IPS-18c (cell line): ENCODE measurements at regions not wholly inside any gene's neighbourhood (a gene's known extent, or its start where the extent isn't known, plus 50 kb on each side); places are given as distances from the start of the nearest gene placed in this dataset.
"Not testable (repeated sequence)": the region's sequence is repeated elsewhere in the genome, so short reads cannot be mapped to it uniquely, and the experiment has no call there.

Source experiments
- H3K4me3 ChIP-seq: 2 replicates; pipeline ENCODE4 v1.7.0; 2013; ENCODE audit warnings: low read depth, mild to moderate bottlenecking, low read length, moderate library complexity; ENCODE audit not compliant: insufficient read depth
- H3K9me3 ChIP-seq: one replicate; pipeline ENCODE4 v1.6.1; 2013; ENCODE audit warnings: mild to moderate bottlenecking, low read length, moderate library complexity; ENCODE audit not compliant: control insufficient read depth, insufficient read depth

DNA sequence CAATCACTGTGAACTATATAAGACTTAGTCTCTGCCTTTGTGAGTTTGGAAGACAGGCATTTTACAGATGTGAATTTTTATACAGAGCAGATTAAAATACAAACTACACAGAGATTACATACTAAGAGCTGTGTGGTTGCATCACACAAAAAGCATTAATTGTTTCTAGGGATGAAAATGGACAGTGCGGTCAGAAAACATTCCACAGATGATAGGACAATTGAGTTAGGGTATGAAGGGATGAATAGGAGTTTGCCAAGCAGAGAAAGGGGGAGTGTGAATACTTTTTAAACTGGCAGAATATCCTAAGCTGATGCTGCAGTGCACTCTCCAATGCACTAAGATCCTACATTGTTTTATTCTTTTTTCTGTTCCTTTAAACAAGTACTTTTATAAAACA lies 345.8 kb downstream of the VRK1 start:
- Histone ChIP-seq H3K4me3 (no peak overlapping the region), H3K9me3 (no peaks in the 10 kb centered on the region)

DNA sequence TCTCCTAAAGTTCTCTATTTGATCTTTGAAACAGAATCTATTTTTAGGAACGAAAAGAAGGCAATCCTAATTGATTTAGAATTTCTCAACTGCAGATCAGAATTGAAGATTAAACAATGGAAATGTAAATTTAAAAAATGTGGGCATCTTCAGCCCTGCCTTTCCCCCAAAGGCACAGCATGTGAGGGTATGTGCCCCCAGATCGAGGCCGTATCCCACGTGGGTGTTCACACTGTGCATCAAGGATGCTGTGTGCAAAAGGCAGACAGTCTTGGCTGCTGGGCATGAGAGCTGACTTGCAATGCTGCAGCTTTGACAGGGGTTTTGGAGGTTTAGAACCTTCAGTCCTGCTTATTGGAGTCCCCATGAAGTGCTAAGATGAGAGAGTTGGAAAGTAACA lies 346.3 kb downstream of the VRK1 start:
- Histone ChIP-seq H3K9me3 (no peaks in the 10 kb centered on the region), H3K4me3 (no peak overlapping the region)

GRCh38 chr14:97148021-97148420 lies 350.8 kb downstream of the VRK1 start:
- H3K9me3 ChIP-seq, H3K4me3 ChIP-seq: not testable (repeated sequence)

DNA sequence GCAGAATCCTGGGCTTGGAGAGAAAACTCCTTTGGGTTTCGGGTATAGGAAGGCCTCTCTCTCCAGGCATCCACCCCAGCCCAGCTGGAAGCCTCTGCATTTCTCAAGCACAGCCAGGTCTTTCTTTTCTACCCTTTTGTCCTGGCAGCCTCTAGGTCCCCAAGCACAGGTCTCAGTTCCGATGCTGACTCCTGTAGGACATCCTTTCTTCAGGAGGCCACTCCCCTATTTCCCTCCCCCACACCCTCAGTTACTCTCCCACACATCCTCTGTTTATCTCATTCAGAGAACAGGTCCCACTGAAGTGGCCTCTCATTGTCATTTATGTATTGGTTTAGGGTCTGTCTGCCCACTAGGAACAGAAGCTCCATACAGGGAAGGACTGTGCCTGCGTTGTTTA lies 352.6 kb downstream of the VRK1 start:
- no peaks in the 10 kb centered on the region for H3K9me3 ChIP-seq
- no peak overlapping the region for H3K4me3 ChIP-seq

DNA sequence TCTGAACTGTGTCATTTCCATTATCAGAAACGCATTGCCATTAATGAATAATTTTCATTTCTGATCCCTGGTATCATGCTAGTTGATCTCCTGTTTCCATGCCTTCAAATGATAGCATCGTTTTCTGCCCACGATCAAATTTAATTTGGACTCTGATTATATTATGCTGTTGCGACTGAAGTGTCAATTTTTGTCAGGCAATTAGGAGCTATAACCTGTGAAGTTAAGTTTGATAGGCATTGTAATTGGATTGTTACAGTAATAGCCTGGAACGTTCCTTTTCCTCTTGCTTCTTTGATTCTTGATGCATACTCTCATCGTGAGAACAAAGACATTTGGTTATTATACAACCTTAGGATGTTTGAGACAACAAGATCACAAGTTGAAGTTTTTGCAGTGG lies 356.3 kb downstream of the VRK1 start:
- Histone ChIP-seq H3K9me3 (peaks cover 2% of the 10 kb centered on the region), H3K4me3 (no peak overlapping the region)

- Histone ChIP-seq H3K9me3 (peaks cover 2% of the 10 kb centered on the region), H3K4me3 (no peak overlapping the region)
Measured at GRCh38 chr14:97155320-97155719, 358.1 kb downstream of the VRK1 start.

GRCh38 chr14:97155814-97156213 lies 358.6 kb downstream of the VRK1 start:
- no peak overlapping the region for H3K4me3 ChIP-seq
- H3K9me3 ChIP-seq: peaks cover 2% of the 10 kb centered on the region

DNA sequence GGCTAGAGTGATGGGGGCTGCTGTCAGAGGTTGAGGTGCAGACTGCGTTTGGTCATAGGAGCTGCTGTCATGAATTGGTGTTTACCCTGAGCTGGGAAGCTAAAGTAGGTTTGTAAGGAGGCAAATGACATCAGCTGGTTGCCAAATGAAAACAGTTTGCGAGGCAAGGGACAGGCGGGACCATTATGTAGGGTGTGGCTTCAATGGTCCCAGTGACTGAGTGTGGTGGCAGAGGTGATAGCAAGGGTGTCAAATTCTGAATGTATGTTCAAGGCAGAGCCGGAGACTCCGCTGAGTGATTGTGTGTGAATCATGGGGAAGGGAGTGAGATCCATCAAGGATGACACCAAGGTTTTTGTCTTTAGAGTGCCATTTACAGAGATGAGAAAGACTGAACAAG lies 359.5 kb downstream of the VRK1 start:
- Histone ChIP-seq H3K4me3 (no peak overlapping the region), H3K9me3 (peaks cover 2% of the 10 kb centered on the region)

DNA sequence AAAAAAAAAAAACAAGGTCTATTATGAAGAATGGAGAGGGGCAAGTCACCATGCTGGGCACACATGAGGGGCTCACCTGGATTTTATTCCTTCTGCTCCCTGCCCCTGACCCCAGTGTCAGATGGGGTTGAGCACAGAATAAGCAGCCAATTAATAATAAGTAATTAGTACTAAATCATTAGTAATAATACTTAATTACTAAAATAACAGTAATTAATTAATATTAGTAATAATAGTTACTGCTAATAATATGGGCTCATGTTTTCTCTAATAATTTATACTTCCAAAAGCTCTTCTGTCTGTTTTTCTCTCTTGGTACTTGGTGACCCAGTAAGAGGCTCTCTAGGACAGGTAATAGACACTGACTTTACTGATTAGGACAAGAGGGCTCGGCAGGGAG lies 360.9 kb downstream of the VRK1 start:
- H3K9me3 ChIP-seq: peaks cover 2% of the 10 kb centered on the region
- no peak overlapping the region for H3K4me3 ChIP-seq

DNA sequence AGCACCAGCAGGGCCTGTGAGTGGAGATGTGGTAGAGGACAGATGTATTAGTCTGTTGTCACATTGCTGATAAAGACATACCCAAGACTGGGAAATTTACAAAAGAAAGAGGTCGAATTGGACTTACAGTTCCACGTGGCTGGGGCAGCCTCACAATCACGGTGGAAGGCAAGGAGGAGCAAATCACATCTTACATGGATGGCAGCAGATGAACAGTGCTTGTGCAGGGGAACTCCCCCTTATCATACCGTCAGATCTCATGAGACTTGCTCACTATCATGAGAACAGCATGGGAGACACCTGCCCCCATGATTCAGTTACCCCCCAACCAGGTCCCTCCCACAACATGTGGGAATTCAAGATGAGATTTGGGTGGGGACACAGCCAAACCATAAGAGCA lies 361.9 kb downstream of the VRK1 start:
- Histone ChIP-seq H3K4me3 (no peak overlapping the region), H3K9me3 (peaks cover 2% of the 10 kb centered on the region)

DNA sequence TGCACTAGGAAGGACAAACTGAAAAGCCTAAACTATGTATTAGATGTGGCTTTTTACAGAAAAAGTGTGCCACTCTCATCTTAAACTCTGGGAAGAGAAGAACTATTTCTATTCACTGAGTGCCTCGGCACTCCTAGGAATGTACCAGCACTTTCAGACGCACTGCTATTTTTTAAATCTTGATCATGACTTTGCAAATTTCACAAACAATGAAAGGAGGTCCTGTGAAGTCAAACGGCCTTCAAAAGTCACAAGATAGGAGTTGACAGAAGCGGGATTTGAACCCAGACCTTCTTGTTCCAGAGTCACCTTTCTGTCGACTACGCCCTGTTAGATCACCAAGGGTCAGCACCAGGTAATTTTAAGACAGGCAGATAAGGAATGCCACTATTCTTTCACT lies 365.4 kb downstream of the VRK1 start:
- Histone ChIP-seq H3K9me3 (no peaks in the 10 kb centered on the region), H3K4me3 (no peak overlapping the region)

DNA sequence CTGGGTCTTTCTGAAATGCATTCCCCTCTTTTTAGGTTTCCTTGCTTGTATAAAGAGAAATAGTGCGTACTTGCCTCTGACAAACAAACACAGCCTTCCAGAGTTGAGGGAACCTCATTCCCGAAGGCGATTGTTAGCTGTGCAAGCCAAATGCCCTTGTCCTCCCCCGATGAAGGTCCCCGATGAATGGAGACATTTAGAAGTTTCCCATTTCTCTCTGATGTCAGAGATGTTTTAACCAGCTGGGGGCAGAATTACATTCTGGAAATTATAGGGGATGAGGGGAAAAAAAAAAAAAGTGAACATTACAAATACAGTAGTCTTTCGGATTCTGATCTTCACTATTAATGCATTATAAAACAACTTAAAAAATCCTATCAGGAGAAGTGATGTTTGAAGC lies 366.8 kb downstream of the VRK1 start:
- Histone ChIP-seq H3K4me3 (no peak overlapping the region), H3K9me3 (no peaks in the 10 kb centered on the region)

DNA sequence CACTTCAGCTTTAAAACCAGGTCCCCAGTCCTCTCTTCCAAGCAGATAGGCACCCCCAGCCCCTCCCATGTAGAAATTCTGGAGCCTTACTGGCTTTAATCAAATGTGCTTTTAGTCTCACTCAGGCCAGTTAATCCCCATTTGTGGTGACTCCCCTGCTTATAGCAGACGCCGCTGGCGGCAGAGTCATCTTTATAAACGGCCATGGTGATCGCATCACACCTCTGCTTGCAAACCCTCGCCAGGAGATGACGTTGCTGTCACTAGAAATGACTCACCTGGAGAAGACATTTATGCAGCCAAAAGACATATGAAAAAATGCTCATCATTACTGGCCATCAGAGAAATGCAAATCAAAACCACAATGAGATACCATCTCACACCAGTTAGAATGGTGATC lies 369.3 kb downstream of the VRK1 start:
- H3K9me3 ChIP-seq: no peaks in the 10 kb centered on the region

DNA sequence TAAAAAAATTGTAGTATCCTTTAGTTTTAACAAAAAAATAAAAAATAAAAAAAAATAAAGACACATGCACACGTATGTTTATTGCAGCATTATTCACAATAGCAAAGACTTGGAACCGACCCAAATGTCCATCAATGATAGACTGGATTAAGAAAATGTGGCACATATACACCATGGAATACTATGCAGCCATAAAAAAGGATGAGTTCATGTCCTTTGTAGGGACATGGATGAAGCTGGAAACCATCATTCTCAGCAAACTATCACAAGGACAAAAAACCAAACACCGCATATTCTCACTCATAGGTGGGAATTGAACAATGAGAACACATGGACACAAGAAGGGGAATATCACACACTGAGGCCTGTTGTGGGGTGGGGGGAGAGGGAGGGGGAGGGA lies 370.4 kb downstream of the VRK1 start:
- H3K9me3 ChIP-seq, H3K4me3 ChIP-seq: not testable (repeated sequence)

More for the DNA sequence above, 369.3 kb downstream of the VRK1 start:
- no peak overlapping the region for H3K4me3 ChIP-seq

DNA sequence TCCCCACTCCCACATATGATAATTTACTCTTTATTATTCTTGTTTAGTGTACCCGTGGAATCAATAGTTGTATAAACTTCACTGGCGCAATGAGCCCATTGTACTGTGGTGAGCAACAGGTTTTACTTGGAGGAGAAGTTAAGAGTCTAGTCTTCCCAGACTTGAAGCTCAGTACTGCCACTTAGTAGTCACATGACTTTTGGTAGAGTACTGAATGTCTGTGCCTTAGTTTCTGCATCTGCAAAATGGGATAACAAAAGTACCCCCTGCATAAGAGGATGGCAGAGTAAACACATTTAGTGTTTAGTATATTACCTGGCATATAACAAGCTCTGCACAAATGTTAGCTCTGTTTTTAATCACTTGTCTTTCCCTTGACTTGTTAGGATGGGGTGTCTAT lies 375.5 kb downstream of the VRK1 start:
- Histone ChIP-seq H3K9me3 (no peaks in the 10 kb centered on the region), H3K4me3 (no peak overlapping the region)

- Histone ChIP-seq H3K9me3 (no peaks in the 10 kb centered on the region), H3K4me3 (no peak overlapping the region)
Measured at GRCh38 chr14:97177016-97177415, 379.8 kb downstream of the VRK1 start.

DNA sequence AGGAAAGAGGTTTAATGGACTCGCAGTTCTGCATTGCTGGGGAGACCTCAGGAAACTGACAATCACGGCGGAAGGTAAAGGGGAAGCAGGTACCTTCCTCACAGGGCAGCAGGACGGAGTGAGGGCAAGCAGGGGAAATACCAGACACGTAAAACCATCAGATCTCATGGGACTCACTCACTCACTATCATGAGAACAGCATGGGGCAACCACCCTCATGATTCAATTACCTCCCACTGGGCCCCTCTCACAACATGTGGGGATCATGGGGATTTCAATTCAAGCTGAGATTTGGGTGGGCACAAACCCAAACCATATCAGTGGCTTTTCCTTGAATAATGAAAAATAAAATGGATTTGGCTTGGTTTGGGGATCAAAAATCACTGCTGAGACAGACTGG lies 380.5 kb downstream of the VRK1 start:
- no peak overlapping the region for H3K4me3 ChIP-seq
- H3K9me3 ChIP-seq: no peaks in the 10 kb centered on the region

DNA sequence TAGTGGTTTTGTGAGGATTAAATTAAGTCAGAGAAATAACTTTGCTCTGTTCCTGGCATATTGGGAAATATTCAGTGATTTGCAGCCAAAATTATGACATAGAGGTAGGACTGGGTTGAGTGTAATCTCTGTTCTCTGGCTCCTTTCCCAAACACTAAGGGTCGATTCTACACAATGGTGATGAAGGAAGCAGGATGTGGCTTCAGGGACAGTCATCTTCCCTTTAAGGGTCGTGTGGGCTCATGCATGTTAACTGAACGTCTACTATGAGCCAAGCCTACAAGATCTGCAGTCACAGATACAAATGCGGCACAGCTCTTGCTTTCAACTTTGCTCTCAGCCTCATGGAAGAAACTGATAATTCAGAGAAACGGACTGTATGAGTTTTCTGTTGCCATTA lies 381.6 kb downstream of the VRK1 start:
- H3K4me3 ChIP-seq: no peak overlapping the region

DNA sequence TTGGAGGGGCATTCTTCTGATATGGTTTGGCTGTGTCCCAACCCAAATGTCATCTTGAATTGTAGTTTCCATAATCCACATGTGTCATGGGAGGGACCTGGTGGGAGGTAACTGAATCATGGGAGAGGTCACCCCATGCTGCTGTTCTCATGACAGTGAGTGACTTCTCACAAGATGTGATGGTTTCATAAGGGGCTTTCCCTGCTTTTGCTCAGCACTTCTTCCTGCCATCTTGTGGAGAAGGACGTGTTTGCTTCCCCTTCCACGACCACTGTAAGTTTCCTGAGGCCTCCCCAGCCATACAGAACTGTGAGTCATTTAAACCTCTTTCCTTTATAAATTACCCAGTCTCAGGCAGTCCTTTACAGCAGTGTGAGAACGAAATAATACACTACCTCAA lies 382.4 kb downstream of the VRK1 start:
- no peaks in the 10 kb centered on the region for H3K9me3 ChIP-seq

More for the DNA sequence above, 381.6 kb downstream of the VRK1 start:
- no peaks in the 10 kb centered on the region for H3K9me3 ChIP-seq

More for the DNA sequence above, 382.4 kb downstream of the VRK1 start:
- no peak overlapping the region for H3K4me3 ChIP-seq
